ENCODE measurements at regions not wholly inside any gene's neighbourhood (a gene's known extent, or its start where the extent isn't known, plus 50 kb on each side); places are given as distances from the start of the nearest gene placed in this dataset.

DNA sequence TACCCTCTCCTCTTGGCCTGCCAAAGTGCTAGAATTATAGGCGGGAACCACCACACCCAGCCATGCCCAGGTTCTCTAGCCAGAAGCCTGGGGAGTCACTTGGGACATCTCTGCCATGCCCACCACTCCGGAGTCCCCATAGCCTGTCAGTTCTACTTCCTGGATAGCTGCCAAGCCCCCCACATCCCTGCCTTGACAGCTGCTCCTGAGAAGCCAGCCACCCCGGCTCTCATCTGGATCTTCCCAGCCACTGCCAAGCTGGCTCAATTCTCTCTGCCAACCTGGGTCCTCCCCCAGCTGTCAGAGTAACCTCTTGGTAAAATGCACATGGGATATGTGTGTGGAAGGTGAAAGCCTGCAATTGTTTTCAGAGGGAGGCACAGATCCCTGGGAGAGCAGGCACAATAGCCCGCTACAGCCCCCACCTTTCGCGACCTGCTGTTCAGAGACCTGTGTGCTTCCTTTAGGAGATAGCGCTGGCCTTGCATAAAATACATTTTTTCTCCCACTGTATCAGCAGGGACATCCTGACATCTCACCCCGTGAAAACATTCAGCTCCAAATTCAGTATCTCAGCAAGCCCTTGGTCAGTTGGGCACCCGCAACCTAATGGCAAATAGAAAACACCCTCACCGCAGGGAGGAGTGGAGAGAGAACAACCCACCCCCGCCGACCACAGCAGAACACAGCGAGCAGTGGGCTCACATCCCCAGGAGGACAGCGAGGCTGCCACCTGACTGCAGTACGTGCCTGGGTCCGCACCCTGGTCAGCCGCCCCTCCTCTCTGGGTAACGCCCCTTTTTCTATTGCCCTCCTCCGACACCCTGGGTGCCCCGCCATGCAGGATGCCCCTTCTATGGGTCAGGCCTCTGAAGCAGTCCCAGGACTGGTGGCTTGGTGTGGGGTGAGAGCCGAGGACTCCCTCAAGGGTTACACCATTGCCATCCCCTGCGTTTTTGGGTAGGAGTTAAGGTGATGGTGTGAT is 1342.2 kb downstream of the BRD1 start:
- BruUV-seq (replicated peaks), result no TSS peak
- Histone ChIP-seq H3K27me3 (ENCODE audit: control insufficient read depth, insufficient read depth, low read length) (no peaks in the 10 kb centered on the region), H3K4me3 (ENCODE audit: low read depth in 2 of 2, low read length in 2 of 2) (no peak overlapping the region), H3K9me3 (ENCODE audit: control insufficient read depth, insufficient read depth, low read depth, low read length) (no peaks in the 10 kb centered on the region), H3K27ac (ENCODE audit: low read length) (no peak overlapping the region), H3K4me1 (ENCODE audit: control insufficient read depth, insufficient read depth, low read length) (no peaks in the 10 kb centered on the region), H3K36me3 (ENCODE audit: control insufficient read depth, insufficient read depth, low read length) (no peaks in the 10 kb centered on the region)
- in situ Hi-C loops (cut with HindIII; ENCODE audit: low pct_unique_long_range_greater_than_20kb, low sequenced_read_pairs), result no loop called here
- no peak for TF ChIP-seq TCF7L2 (IDR thresholded peaks at IDR 0.05; ENCODE audit: low read depth, low read length)
- TF ChIP-seq SIN3A (IDR thresholded peaks at IDR 0.05; ENCODE audit: borderline replicate concordance, insufficient read depth, low read depth, low read length), result no peak
- no peak for TF ChIP-seq POLR2AphosphoS5 (IDR thresholded peaks at IDR 0.05; ENCODE audit: low read depth, low read length)
- TF ChIP-seq, protein P1, sequence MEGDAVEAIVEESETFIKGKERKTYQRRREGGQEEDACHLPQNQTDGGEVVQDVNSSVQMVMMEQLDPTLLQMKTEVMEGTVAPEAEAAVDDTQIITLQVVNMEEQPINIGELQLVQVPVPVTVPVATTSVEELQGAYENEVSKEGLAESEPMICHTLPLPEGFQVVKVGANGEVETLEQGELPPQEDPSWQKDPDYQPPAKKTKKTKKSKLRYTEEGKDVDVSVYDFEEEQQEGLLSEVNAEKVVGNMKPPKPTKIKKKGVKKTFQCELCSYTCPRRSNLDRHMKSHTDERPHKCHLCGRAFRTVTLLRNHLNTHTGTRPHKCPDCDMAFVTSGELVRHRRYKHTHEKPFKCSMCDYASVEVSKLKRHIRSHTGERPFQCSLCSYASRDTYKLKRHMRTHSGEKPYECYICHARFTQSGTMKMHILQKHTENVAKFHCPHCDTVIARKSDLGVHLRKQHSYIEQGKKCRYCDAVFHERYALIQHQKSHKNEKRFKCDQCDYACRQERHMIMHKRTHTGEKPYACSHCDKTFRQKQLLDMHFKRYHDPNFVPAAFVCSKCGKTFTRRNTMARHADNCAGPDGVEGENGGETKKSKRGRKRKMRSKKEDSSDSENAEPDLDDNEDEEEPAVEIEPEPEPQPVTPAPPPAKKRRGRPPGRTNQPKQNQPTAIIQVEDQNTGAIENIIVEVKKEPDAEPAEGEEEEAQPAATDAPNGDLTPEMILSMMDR (IDR thresholded peaks at IDR 0.05), result no peak
- TF ChIP-seq, protein P2, sequence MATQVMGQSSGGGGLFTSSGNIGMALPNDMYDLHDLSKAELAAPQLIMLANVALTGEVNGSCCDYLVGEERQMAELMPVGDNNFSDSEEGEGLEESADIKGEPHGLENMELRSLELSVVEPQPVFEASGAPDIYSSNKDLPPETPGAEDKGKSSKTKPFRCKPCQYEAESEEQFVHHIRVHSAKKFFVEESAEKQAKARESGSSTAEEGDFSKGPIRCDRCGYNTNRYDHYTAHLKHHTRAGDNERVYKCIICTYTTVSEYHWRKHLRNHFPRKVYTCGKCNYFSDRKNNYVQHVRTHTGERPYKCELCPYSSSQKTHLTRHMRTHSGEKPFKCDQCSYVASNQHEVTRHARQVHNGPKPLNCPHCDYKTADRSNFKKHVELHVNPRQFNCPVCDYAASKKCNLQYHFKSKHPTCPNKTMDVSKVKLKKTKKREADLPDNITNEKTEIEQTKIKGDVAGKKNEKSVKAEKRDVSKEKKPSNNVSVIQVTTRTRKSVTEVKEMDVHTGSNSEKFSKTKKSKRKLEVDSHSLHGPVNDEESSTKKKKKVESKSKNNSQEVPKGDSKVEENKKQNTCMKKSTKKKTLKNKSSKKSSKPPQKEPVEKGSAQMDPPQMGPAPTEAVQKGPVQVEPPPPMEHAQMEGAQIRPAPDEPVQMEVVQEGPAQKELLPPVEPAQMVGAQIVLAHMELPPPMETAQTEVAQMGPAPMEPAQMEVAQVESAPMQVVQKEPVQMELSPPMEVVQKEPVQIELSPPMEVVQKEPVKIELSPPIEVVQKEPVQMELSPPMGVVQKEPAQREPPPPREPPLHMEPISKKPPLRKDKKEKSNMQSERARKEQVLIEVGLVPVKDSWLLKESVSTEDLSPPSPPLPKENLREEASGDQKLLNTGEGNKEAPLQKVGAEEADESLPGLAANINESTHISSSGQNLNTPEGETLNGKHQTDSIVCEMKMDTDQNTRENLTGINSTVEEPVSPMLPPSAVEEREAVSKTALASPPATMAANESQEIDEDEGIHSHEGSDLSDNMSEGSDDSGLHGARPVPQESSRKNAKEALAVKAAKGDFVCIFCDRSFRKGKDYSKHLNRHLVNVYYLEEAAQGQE (IDR thresholded peaks at IDR 0.05; ENCODE audit: insufficient read depth in 1 of 2, low read depth in 2 of 2, low read length in 1 of 2), result no peak
- ChIA-PET POLR2A (interaction anchor here (0.6 kb wide), 1 partner anchor 51 kb away, joined by 7 read pairs; no protein-coding TSS in a partner anchor), CTCF (no interaction called here)
- intact Hi-C loops (cut with micrococcal nuclease; ENCODE audit: unreplicated experiment), result no loop called here
- ATAC-seq (no peak), DNase-seq (ENCODE audit: low read depth, low spot score) (no peak)

DNA sequence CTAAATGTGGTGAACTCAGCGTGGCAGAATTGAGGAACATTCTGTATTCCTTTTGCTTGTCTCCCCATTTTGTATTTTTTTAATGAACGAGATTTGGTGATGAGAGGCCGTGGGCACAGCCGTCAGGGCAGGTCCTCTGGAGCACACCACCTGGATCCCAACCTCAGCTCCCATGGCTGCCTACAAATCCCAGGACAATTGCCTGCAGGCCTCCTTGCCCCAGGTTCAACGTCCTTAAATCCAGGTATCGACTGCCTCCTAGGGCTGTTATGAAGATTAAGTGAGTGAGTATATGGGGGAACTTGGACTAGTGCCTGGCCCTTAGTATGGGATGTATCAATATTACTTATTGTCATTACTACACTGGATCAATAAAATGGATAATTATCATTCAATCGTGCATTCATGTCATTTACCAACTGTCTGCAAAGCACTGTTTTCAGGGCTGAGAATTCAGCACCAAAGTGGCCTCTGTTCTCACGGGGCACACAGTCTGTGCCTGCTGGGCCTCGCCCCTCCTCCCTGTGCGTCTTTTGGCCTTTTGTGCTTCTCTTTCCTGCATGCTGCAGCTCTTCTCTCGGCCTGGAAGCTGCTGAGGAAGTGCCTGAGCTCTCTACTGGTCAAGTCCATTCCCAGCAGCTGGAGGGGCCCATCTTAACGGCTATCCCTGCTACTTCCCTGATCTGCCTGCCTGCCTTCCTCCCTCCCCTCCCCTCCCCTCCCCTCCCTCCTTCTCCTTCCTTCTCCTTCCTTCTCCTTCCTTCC is 1343.7 kb downstream of the BRD1 start:
- Histone ChIP-seq H3K27ac (ENCODE audit: low read length) (no peak overlapping the region), H3K4me3 (ENCODE audit: low read depth in 2 of 2, low read length in 2 of 2) (no peak overlapping the region), H3K9me3 (ENCODE audit: control insufficient read depth, insufficient read depth, low read depth, low read length) (no peaks in the 10 kb centered on the region), H3K36me3 (ENCODE audit: control insufficient read depth, insufficient read depth, low read length) (no peaks in the 10 kb centered on the region), H3K4me1 (ENCODE audit: control insufficient read depth, insufficient read depth, low read length) (no peaks in the 10 kb centered on the region), H3K27me3 (ENCODE audit: control insufficient read depth, insufficient read depth, low read length) (no peaks in the 10 kb centered on the region)
- no peak for TF ChIP-seq POLR2AphosphoS5 (IDR thresholded peaks at IDR 0.05; ENCODE audit: low read depth, low read length)
- TF ChIP-seq, protein P1 (IDR thresholded peaks at IDR 0.05), result no peak
- ATAC-seq (no peak), DNase-seq (ENCODE audit: low read depth, low spot score) (no peak)
- POLR2A ChIA-PET, result interaction anchor here (0.7 kb wide), 1 partner anchor 162 kb away, joined by 4 read pairs; no protein-coding TSS in a partner anchor
- BruUV-seq (replicated peaks), result no TSS peak
- CTCF ChIA-PET, result no interaction called here
- in situ Hi-C loops (cut with HindIII; ENCODE audit: low pct_unique_long_range_greater_than_20kb, low sequenced_read_pairs) (no loop called here), intact Hi-C loops (cut with micrococcal nuclease; ENCODE audit: unreplicated experiment) (no loop called here)

All from Panc1 (cell line).